Stimulated activated CD4-positive, alpha-beta T cell treated with anti-CD3 and anti-CD28 coated beads, Interleukin-1b, Interleukin-23, amount 100 ng/mL, for 48 hours (primary cell): ENCODE measurements at regions not wholly inside any gene's neighbourhood (a gene's known extent, or its start where the extent isn't known, plus 50 kb on each side); places are given as distances from the start of the nearest gene placed in this dataset.
A peak's percentile ranks its signal among the peaks of the same experiment; 100 is the strongest.
"Not testable (repeated sequence)": the region's sequence is repeated elsewhere in the genome, so short reads cannot be mapped to it uniquely, and the experiment has no call there.

ENCODE experiments used
- DNase-seq: peaks from one replicate; pipeline ENCODE4 v3.0.0-alpha.2; 2020

GRCh38 chr2:87468429-87468981, 279.4 kb upstream of the PLGLB2 start:
- not testable (repeated sequence) for DNase-seq

DNA sequence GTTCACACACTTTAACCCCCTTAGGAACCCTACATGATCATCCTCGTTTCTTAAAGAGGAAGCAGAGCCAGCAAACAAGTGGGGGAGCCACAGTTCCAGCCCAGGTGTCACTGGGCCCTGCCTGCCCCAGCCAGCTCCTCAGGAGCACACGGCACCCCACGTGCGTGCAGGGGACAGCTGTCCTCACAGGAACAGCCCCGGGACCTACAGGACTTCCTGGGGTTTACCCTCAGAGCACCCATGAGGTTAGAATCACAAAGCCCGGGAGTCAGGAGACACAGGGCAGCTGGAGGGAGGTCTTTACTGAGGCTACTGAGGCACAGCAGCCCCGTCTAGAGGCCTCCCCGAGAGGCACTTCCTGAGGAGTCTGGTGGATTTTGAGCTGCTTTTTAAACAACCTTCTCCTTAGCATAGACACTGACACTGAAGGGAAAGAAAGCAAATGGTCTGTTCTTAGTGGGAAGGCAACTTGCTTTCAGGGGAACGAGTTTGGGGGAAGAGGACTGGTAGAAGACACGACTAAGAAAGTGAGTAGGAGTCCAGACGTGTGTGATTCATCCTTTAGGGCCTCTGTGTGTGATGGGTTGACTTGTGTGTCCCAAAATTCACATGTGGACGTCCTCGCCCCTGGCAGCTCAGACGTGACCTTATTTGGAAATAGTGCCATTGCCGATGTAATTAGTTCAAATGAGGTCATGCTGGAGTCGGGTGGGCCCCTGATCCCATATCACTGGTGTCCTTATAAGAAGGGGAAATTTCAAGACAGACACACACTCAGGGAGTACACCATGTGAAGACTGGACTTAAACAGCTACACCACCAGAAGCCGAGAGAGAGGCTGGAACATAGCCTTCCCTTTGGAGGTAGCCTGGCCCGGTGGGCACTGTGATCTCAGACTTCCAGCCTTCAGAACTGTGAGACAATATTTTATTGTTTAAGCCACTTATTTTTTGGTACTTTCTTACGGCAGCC, 278.4 kb upstream of the PLGLB2 start:
- peak; percentile 76 for DNase-seq

DNA sequence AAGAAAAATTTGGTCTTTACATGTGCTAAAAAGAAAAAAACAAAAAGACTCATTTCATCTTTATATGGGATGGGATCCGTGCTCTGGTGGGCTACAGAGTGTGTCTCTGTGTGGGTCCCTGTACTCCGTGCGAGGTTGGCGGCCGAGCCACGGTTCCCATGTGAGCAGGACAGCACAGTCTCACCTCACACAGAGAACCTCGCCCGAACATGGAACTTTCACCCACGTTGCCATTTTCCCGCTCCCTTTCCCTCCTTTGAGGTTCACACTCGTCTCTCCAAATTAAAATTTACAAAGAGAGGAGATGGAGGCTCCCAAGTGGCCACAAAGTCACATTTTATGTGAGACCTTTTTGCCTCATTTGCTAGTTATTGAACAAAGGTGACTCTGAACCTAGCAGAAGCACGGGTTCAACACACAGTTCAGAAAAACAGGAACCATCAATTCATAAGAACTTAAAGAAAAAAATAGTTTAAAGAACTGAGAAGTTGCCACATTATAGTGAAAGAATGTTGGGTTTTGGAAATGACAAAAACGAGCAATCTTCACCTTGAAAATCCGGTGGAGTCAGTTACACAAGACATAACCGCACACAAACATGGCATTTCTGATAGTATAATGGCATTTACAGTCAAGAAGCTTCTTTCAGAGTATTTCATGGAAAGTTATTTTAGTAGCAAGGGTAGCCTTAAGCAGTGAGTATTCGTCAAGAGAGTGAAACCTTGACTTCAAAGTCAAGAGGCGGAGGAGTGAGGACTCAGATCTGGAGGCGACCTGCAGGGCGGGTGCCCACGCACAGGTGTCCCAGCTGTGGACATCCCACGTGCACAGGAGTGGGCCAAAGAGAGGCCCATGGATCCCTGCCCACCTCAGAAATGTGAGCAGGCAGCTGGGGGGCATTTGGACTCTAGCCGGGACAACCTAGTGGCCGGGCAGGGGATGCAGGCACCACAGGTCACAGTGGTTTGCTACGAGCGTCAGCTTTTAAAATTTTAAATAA, 277.2 kb upstream of the PLGLB2 start:
- DNase-seq, result peak; percentile 73

DNA sequence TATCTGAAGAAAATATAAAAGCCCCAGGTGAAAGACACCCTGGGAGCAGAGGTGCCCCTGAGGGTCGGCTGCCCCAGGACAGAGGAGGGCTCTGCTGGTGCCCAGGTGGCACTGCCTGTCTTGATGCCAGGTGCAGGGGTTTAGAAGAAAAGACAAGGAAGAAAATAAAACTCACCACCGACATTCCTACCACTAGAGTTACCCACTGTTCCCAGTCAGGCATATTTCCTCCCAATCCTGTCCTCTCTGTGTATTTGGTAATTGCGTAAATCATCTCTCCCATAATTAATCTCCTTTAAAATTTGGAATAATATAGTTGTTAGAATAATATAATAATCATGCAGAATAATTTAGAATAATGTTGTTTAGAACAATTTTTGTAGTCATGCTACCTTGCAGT, 276.4 kb upstream of the PLGLB2 start:
- not testable (repeated sequence) for DNase-seq

- not testable (repeated sequence) for DNase-seq
These were observed 271.5 kb upstream of the PLGLB2 start for GRCh38 chr2:87476223-87476872.

DNA sequence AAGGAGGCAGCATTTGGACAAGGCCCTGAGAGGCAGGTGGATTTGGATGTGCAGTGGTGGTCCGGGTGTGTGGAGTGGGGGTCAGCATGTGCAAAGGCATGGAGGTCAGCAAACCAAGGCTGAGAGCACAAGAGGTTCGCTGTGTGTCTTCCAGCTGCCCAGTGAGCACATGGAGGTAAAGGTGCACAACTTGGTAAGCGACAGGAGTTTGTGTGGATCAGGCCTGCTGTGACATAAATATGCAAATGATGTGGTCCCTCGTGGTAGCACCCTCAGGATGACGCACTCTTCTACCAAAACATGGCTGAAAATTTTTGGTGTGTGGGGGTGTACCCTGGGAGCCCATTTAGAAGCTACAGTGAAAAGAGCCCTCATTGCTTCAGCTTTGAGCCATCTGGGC, 271.0 kb upstream of the PLGLB2 start:
- peak; percentile 58 for DNase-seq

GRCh38 chr2:87477669-87478428, 270.0 kb upstream of the PLGLB2 start:
- DNase-seq, result not testable (repeated sequence)

DNA sequence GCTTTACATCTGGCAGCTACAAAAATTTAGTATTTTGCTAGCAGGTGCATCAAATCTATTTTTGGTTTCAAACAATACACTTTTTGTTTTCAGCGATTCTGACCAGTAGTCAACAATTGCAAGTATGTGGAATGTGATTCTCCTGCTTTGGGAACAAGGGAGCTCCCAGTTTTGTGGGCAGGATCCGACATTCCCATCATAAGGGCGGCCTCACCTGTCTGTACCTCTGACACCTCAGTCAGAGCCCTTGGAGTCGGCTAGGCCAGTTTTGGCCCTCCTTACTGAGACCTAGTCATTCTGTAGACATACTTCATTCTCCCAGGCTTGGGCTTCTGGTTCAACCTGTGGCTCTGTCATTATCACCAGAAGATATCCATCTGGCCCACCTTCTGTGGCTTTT, 269.0 kb upstream of the PLGLB2 start:
- not testable (repeated sequence) for DNase-seq

DNA sequence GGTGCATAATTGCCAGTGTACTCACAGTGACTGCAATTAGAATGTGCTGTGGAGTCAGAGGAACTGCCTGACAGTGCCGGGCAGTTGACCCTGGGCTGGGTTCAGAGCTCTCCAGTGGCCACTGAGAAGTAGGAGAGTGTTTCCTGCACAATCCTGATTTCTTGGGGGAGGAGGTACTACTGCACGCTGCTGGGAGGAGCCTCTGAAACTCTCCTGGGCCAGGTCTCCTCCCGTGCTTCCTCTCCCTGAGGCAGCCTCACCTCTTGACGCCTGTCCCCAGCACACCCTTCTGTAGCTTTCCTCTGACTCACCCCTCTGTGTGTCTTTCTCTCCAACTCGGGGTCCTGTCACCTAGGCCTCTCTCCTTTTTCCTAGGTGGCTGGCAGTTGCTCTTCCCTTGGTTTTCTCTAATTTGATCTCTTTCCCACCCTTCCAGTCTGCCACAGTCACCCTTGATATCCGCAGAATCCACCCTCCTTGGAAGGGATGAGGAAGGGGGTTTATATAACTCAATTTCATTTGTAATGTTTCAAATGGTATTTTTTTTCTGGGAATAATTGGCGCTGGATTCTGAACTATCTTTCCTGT, 264.7 kb upstream of the PLGLB2 start:
- DNase-seq, result peak; percentile 24

GRCh38 chr2:87484363-87484762, 263.5 kb upstream of the PLGLB2 start:
- not testable (repeated sequence) for DNase-seq

- DNase-seq, result not testable (repeated sequence)
These were observed 262.4 kb upstream of the PLGLB2 start for GRCh38 chr2:87485455-87485854.

GRCh38 chr2:87485884-87486283, 262.0 kb upstream of the PLGLB2 start:
- not testable (repeated sequence) for DNase-seq

- DNase-seq, result not testable (repeated sequence)
These were observed 261.5 kb upstream of the PLGLB2 start for GRCh38 chr2:87486413-87486812.

DNA sequence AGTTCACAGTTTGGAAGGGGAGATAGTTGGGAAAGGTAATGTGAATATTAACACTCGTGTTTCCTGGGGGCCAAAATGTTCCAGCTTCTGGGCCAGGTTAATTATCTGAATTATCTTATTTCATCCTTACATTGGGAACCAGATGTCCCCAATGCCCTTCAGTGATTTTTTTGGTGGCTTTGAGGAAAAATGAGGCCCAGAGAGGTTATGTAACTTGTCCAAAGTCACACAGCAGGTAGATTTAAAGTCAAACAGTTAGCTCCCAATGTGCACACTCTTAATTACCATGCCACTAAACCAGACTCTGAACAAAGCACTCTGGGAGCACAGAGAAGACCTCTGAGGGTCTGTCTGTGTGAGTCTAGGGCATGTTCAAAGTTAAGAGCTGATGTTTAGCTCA, 259.9 kb upstream of the PLGLB2 start:
- DNase-seq, result not testable (repeated sequence)

GRCh38 chr2:87488991-87489390, 258.9 kb upstream of the PLGLB2 start:
- DNase-seq, result not testable (repeated sequence)

- not testable (repeated sequence) for DNase-seq
These were observed 253.0 kb upstream of the PLGLB2 start for GRCh38 chr2:87494846-87495245.

DNA sequence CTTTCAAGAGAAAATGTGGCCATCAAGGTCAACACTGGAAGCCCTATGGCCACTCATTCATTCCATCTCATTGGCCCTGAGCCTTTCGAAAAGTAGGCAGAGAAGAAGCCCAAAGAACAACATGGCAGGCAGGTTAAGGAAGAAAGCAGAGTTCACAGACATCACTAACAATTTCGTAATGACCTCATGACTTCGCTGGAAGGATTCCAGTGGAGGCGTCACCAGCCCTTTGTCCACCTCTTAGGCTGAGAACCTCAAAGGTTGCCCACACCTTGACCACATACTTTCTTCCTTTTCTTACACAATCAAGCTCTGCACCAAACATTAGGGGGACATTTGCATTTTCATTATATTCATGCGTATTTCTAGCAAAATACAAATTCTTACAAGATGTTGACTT, 252.4 kb upstream of the PLGLB2 start:
- DNase-seq, result not testable (repeated sequence)

DNA sequence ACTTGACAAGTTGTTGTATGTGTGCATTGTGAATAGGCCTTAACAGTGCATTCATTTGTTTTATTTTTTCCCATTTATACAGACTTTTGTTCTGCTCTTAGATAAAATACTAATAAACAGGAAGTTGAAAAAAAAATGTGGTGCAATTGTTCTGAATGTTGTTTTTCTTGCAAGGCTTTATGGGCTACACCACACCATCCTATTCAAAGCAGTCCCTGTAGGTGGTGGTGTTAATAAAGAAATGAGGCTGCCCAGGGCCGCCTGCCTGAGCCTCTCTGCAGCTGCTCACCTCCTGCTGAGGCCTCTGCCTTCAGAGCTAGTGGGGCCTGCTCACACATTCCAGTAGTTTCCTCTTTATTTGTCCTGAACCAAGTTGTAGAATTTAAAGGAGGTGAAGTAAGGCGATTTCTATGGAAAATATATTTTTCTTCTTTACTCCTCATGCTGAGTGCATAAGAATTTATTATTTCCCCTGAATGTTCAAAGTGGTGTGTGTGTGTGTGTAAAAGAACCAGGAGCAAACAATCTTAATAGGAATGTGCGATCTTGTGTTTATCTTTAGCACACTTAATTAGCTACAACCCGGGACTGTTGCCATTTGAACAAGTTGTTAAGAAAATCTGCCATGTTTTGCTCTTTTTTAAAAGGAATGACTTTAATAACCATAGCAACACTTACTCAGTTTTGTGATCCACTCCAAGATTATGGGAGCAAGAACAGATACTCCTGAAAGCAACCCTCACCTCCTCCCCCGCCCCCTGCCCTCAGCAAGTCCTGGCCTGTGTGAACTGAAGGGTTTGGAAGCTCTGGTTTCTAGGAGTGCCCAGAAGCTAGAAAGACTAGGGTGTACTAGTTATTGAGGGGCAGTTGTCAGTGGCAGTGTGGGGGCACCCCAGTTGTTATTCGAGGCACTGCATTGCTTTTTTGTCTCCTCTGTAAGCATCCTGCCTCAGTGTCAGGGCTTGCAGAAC, 251.6 kb upstream of the PLGLB2 start:
- DNase-seq, result not testable (repeated sequence)

GRCh38 chr2:87497135-87497534, 250.8 kb upstream of the PLGLB2 start:
- not testable (repeated sequence) for DNase-seq

DNA sequence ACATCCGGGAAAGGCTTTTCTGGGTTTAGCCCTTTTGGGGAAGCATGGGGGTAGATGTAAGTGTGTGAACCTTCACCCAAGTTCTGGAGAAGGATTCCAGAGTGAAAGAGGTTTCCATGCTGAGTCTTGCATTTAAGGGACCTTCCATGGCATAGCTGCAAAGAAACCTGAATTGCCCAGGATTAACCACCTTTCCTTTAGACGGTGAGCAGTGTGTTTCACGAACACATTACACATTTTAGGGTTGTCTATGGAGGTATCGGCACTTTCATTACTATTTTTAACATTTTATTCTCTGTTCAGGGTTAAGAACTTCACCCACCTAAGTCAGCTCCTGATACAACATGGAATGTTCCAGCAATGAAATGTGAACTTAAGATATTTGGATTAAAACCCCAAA, 250.2 kb upstream of the PLGLB2 start:
- DNase-seq, result not testable (repeated sequence)
